ENCODE measurements at regions not wholly inside any gene's neighbourhood (a gene's known extent, or its start where the extent isn't known, plus 50 kb on each side); places are given as distances from the start of the nearest gene placed in this dataset.
"Not testable (repeated sequence)": the region's sequence is repeated elsewhere in the genome, so short reads cannot be mapped to it uniquely, and the experiment has no call there.

- Histone ChIP-seq H3K4me1 (no peaks in the 10 kb centered on the region), H3K4me3 (no peak overlapping the region), H3K4me2 (no peak overlapping the region), H3K9me3 (no peaks in the 10 kb centered on the region), H3K27ac (no peak overlapping the region)
- WGBS (ENCODE audit: missing lambda C conversion rate) = 5% methylated on average over 3 of the region's 3 CpGs
- no peak for FAIRE-seq
- no peak for TF ChIP-seq HOXB13 (CRISPR knock-in tag; IDR thresholded peaks at IDR 0.05; ENCODE audit: low read depth)
- TF ChIP-seq NR3C1 (IDR thresholded peaks at IDR 0.05) = no peak
- no peak for DNase-seq (ENCODE audit: low read depth in 1 of 2, low spot score in 1 of 2)
- CTCF ChIA-PET = interaction anchor here (0.6 kb wide), 1 partner anchor 159 kb away, joined by 4 read pairs; no protein-coding TSS in a partner anchor
- POLR2A ChIA-PET = no interaction called here
- ATAC-seq = no peak
These were observed 239.3 kb upstream of the PLPP4 start for GRCh38 chr10:120217736-120218135.

DNA sequence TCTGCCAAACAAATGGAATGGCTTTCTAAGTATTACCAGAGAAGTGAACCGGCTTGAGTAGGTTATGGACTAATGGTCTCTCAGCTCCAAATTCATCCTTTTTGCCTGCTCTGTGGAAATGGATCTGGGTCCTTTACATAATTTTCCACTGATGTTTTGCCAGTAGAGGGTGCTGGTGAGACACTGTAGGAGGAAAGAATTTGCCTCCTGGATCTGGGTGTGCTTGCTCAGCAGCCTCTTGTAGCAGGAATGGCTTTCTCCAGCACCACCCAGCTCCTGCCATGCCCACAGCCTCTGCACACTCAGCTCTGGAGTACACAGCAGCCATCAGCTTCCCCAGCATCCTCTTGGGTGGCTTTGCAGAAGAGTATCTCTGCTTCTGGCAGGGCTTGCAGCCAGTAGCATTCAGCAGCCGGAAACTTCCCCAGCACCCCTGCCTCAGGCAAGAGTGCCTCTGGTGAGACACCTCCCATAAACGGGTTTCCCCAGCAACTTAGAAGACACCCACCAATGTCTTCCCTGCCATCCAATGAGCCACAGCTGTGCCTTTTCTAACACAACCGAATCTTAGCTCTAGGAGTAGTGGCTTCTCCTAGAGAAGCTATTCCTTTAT is 235.0 kb upstream of the PLPP4 start:
- TF ChIP-seq ZFP36 (IDR thresholded peaks at IDR 0.05; ENCODE audit: borderline replicate concordance, partially characterized antibody) = no peak
- TF ChIP-seq EP300 (IDR thresholded peaks at IDR 0.05) = no peak
- TF ChIP-seq, protein P1, sequence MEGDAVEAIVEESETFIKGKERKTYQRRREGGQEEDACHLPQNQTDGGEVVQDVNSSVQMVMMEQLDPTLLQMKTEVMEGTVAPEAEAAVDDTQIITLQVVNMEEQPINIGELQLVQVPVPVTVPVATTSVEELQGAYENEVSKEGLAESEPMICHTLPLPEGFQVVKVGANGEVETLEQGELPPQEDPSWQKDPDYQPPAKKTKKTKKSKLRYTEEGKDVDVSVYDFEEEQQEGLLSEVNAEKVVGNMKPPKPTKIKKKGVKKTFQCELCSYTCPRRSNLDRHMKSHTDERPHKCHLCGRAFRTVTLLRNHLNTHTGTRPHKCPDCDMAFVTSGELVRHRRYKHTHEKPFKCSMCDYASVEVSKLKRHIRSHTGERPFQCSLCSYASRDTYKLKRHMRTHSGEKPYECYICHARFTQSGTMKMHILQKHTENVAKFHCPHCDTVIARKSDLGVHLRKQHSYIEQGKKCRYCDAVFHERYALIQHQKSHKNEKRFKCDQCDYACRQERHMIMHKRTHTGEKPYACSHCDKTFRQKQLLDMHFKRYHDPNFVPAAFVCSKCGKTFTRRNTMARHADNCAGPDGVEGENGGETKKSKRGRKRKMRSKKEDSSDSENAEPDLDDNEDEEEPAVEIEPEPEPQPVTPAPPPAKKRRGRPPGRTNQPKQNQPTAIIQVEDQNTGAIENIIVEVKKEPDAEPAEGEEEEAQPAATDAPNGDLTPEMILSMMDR (IDR thresholded peaks at IDR 0.05) = peak; percentile 62
- TF ChIP-seq MAFK (IDR thresholded peaks at IDR 0.05; ENCODE audit: partially characterized antibody) = peak; percentile 60
- TF ChIP-seq FOSL2 (IDR thresholded peaks at IDR 0.05) = no peak
- TF ChIP-seq FOSL2 (CRISPR knock-in tag; IDR thresholded peaks at IDR 0.05) = no peak
- peak; percentile 45 for TF ChIP-seq SMC3 (IDR thresholded peaks at IDR 0.05)
- TF ChIP-seq RAD21 (conservative IDR thresholded peaks at IDR 0.05 in 1 of 2, IDR thresholded peaks at IDR 0.05 in 1 of 2) = peak; percentile 57 to 74
- Histone ChIP-seq H3K27ac (no peak overlapping the region), H3K4me1 (no peaks in the 10 kb centered on the region), H3K4me2 (no peak overlapping the region), H3K4me3 (no peak overlapping the region), H3K9me3 (no peaks in the 10 kb centered on the region)
- FAIRE-seq = no peak
- WGBS (ENCODE audit: missing lambda C conversion rate) = 3% methylated on average over 4 of the region's 4 CpGs
- CTCF ChIA-PET = interaction anchor here (0.7 to 2.3 kb wide), 15 partner anchors 8 to 517 kb away, joined by 3 to 12 read pairs (median 3); no protein-coding TSS in a partner anchor
- peak; percentile 61 to 65 for DNase-seq (ENCODE audit: low read depth in 1 of 2, low spot score in 1 of 2)
- POLR2A ChIA-PET = no interaction called here
- peak; percentile 87 to 94 for ATAC-seq

- no peak for ATAC-seq
- POLR2A ChIA-PET = no interaction called here
- TF ChIP-seq KDM5A (IDR thresholded peaks at IDR 0.05) (no peak), RFX5 (IDR thresholded peaks at IDR 0.05) (no peak), ZNF302 (CRISPR knock-in tag; IDR thresholded peaks at IDR 0.05) (no peak), NPAS2 (CRISPR knock-in tag; IDR thresholded peaks at IDR 0.05; ENCODE audit: borderline replicate concordance) (no peak), NR3C1 (IDR thresholded peaks at IDR 0.05) (no peak), MYC (IDR thresholded peaks at IDR 0.05; ENCODE audit: borderline replicate concordance, low read length) (no peak)
- TF ChIP-seq, protein P2, sequence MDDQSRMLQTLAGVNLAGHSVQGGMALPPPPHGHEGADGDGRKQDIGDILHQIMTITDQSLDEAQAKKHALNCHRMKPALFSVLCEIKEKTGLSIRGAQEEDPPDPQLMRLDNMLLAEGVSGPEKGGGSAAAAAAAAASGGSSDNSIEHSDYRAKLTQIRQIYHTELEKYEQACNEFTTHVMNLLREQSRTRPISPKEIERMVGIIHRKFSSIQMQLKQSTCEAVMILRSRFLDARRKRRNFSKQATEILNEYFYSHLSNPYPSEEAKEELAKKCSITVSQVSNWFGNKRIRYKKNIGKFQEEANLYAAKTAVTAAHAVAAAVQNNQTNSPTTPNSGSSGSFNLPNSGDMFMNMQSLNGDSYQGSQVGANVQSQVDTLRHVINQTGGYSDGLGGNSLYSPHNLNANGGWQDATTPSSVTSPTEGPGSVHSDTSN (IDR thresholded peaks at IDR 0.05) = no peak
- Histone ChIP-seq H3K4me3 (no peak overlapping the region), H3K4me2 (no peak overlapping the region), H3K4me1 (no peaks in the 10 kb centered on the region), H3K9me3 (no peaks in the 10 kb centered on the region), H3K27ac (no peak overlapping the region)
- no peak for FAIRE-seq
- DNase-seq (ENCODE audit: low read depth in 1 of 2, low spot score in 1 of 2) = no peak
- CTCF ChIA-PET = interaction anchor here (1.2 kb wide), 1 partner anchor 8 kb away, joined by 3 read pairs; no protein-coding TSS in a partner anchor
- 31% methylated on average over 4 of the region's 4 CpGs for WGBS (ENCODE audit: missing lambda C conversion rate)
These were observed 227.4 kb upstream of the PLPP4 start for GRCh38 chr10:120229641-120230040.

- POLR2A ChIA-PET; H3K9me3 ChIP-seq; H3K27ac ChIP-seq; CTCF ChIA-PET; FAIRE-seq; H3K4me2 ChIP-seq; H3K4me1 ChIP-seq; ATAC-seq; H3K4me3 ChIP-seq; DNase-seq (ENCODE audit: low read depth in 1 of 2, low spot score in 1 of 2): not testable (repeated sequence)
- WGBS (ENCODE audit: missing lambda C conversion rate) = 7% methylated on average over 3 of the region's 12 CpGs
These were observed 217.3 kb upstream of the PLPP4 start for GRCh38 chr10:120239695-120240094.
